PFSK-1 (cell line): ENCODE measurements at regions not wholly inside any gene's neighbourhood (a gene's known extent, or its start where the extent isn't known, plus 50 kb on each side); places are given as distances from the start of the nearest gene placed in this dataset.

Experiments
- POLR2AphosphoS5 ChIP-seq: IDR thresholded peaks from 2 replicates; pipeline ENCODE4 v1.6.1; 2012; ENCODE audit warnings: low read depth, mild to moderate bottlenecking, control low read depth, low read length, moderate library complexity
- SIN3A ChIP-seq: IDR thresholded peaks from 2 replicates; pipeline ENCODE4 v1.6.1; 2012; ENCODE audit warnings: mild to moderate bottlenecking, low read length, moderate library complexity, borderline replicate concordance; ENCODE audit not compliant: insufficient read depth
- TAF1 ChIP-seq: IDR thresholded peaks from 2 replicates; pipeline ENCODE4 v1.6.1; 2012; ENCODE audit warnings: low read length, control low read depth, borderline replicate concordance; ENCODE audit not compliant: insufficient read depth

- TF ChIP-seq TAF1 (no peak), POLR2AphosphoS5 (no peak), SIN3A (no peak)
These were observed 255.3 kb upstream of the POU3F3 start for GRCh38 chr2:104598636-104599035.
